SK-N-SH (cell line): ENCODE measurements at regions not wholly inside any gene's neighbourhood (a gene's known extent, or its start where the extent isn't known, plus 50 kb on each side); places are given as distances from the start of the nearest gene placed in this dataset.

Experiments used
- CTCF ChIA-PET: fragments of 300-600, 350-600 bp; formaldehyde crosslinking; extraction: SDS; loops from one replicate; lab custom pipeline; 2021; lab: Yijun Ruan, JAX
- POLR2A ChIA-PET: fragments of 350-600 bp; sonication (Branson Sonifier 250); formaldehyde crosslinking; extraction: SDS; loops from one replicate; lab custom pipeline; 2020; ENCODE audit warnings: antibody characterized with exemption, inconsistent platforms; lab: Yijun Ruan, JAX
- DNase-seq: peaks from one replicate; pipeline ENCODE4 v3.0.0; 2012
- H2AFZ ChIP-seq: fragments of 200-600 bp; sonication (generic); 2 replicates; pipeline ENCODE4 v1.8.1; 2016; ENCODE audit warnings: antibody characterized with exemption, mild to moderate bottlenecking, low read depth
- H3F3A ChIP-seq: fragments of 200-600 bp; sonication (generic); replicated peaks from 2 replicates; pipeline ENCODE3; 2016; ENCODE audit warnings: antibody characterized with exemption, mild to moderate bottlenecking; ENCODE audit not compliant: insufficient read depth
- H3K27ac ChIP-seq, 2 experiments: fragments of 200-500 bp in 1 of 2; fragments of 200-600 bp in 1 of 2; sonication (Bioruptor generic) in 1 of 2; sonication (generic), shearing (Covaris generic) in 1 of 2; 2 replicates each; pipeline versions ENCODE4 v1.5.1 to v1.6.1; 2014 to 2016; ENCODE audit warnings: low read depth in 2 of 2, inconsistent platforms in 1 of 2, low read length in 1 of 2, mild to moderate bottlenecking in 1 of 2, mixed read lengths in 1 of 2
- H3K27me3 ChIP-seq: fragments of 200-600 bp; sonication (generic), shearing (Covaris generic); 2 replicates; pipeline ENCODE4 v1.6.1; 2016; ENCODE audit warnings: mixed run types; ENCODE audit not compliant: insufficient read depth
- H3K36me3 ChIP-seq, 2 experiments: fragments of 200-500 bp in 1 of 2; fragments of 200-600 bp in 1 of 2; sonication (Bioruptor generic) in 1 of 2; sonication (generic) in 1 of 2; replicated peaks in 1 of 2; 2 replicates each; pipeline versions ENCODE3 to v1.5.1; 2014 to 2016; ENCODE audit warnings: low read length in 1 of 2, mild to moderate bottlenecking in 1 of 2; ENCODE audit not compliant: insufficient read depth in 2 of 2, control insufficient read depth in 1 of 2
- H3K4me1 ChIP-seq, 2 experiments: fragments of 200-500 bp in 1 of 2; fragments of 200-600 bp in 1 of 2; sonication (Bioruptor generic) in 1 of 2; sonication (generic), shearing (Covaris generic) in 1 of 2; 2 replicates each; pipeline versions ENCODE4 v1.5.1 to v1.6.1; 2014 to 2016; ENCODE audit warnings: low read depth in 1 of 2, low read length in 1 of 2, mixed run types in 1 of 2; ENCODE audit not compliant: insufficient read depth in 2 of 2, control insufficient read depth in 1 of 2
- H3K4me2 ChIP-seq: fragments of 200-600 bp; sonication (generic), shearing (Covaris generic); 2 replicates; pipeline ENCODE4 v1.6.1; 2017; ENCODE audit warnings: mixed run types
- H3K4me3 ChIP-seq, 2 experiments: fragments of 200-500 bp in 1 of 2; fragments of 200-600 bp in 1 of 2; sonication (Bioruptor generic) in 1 of 2; sonication (generic), shearing (Covaris generic) in 1 of 2; 2 replicates each; pipeline versions ENCODE4 v1.5.1 to v1.8.1; 2014 to 2016; ENCODE audit warnings: low read depth in 2 of 2, inconsistent platforms in 1 of 2, low read length in 1 of 2, mild to moderate bottlenecking in 1 of 2, mixed read lengths in 1 of 2, moderate library complexity in 1 of 2
- H3K79me2 ChIP-seq: fragments of 200-600 bp; sonication (generic); 2 replicates; pipeline ENCODE4 v1.8.1; 2017; ENCODE audit warnings: mild to moderate bottlenecking; ENCODE audit not compliant: insufficient read depth
- H3K9ac ChIP-seq: fragments of 200-600 bp; sonication (generic); 2 replicates; pipeline ENCODE4 v1.6.1; 2017; ENCODE audit warnings: mixed run types
- H3K9me2 ChIP-seq: fragments of 200-600 bp; sonication (generic); 2 replicates; pipeline ENCODE4 v1.6.1; 2017; ENCODE audit warnings: mixed run types
- H3K9me3 ChIP-seq: fragments of 200-600 bp; sonication (generic); 2 replicates; pipeline ENCODE4 v1.6.1; 2017; ENCODE audit warnings: mixed run types, mild to moderate bottlenecking, moderate library complexity
- H4K20me1 ChIP-seq: fragments of 200-600 bp; sonication (generic); 2 replicates; pipeline ENCODE4 v1.6.1; 2017; ENCODE audit warnings: mild to moderate bottlenecking, mixed run types; ENCODE audit not compliant: insufficient read depth
- CTCF ChIP-seq: fragments of 200-600 bp; sonication (generic); IDR thresholded peaks from 2 replicates; pipeline ENCODE4 v1.6.1; 2017; ENCODE audit warnings: antibody characterized with exemption, mild to moderate bottlenecking, moderate library complexity
- FOSL2 ChIP-seq: IDR thresholded peaks from 2 replicates; pipeline ENCODE4 v1.4.0; 2012; ENCODE audit warnings: low read depth, mild to moderate bottlenecking, moderate library complexity, borderline replicate concordance
- FOXJ3 ChIP-seq: sonication (generic); formaldehyde crosslinking; IDR thresholded peaks from 2 replicates; pipeline ENCODE4 v1.5.1; 2020; ENCODE audit warnings: mild to moderate bottlenecking, missing genetic modification reagents
- IRF3 ChIP-seq: fragments of 150-350 bp; IDR thresholded peaks from 2 replicates; pipeline ENCODE4 v1.6.1; 2016; ENCODE audit warnings: mild to moderate bottlenecking, low read depth, low read length
- NFIC ChIP-seq: IDR thresholded peaks from 2 replicates; pipeline ENCODE4 v1.4.0; 2012; ENCODE audit warnings: borderline replicate concordance
- PBX3 ChIP-seq: IDR thresholded peaks from 2 replicates; pipeline ENCODE4; 2012
- POLR2AphosphoS5 ChIP-seq: IDR thresholded peaks from 2 replicates; pipeline ENCODE4 v1.6.1; 2012; ENCODE audit warnings: low read depth, low read length
- RFX5 ChIP-seq: IDR thresholded peaks from 2 replicates; pipeline ENCODE4 v1.6.1; 2012; ENCODE audit warnings: mild to moderate bottlenecking, improper control_type of control experiment, low read length
- TAF1 ChIP-seq: IDR thresholded peaks from 2 replicates; pipeline ENCODE4 v1.6.1; 2012; ENCODE audit warnings: low read depth, mild to moderate bottlenecking, low read length, moderate library complexity, borderline replicate concordance
- TEAD4 ChIP-seq: IDR thresholded peaks from 2 replicates; pipeline ENCODE4 v1.4.0; 2012; ENCODE audit warnings: mild to moderate bottlenecking, borderline replicate concordance; ENCODE audit not compliant: insufficient read depth
- WGBS: methylation state at CpG from one replicate; pipeline ENCODE4 v1.1.6; 2017; ENCODE audit warnings: low lambda C conversion rate; 5-methylcytosine and 5-hydroxymethylcytosine counted together
- TF ChIP-seq, protein P1 (sequence below): IDR thresholded peaks from 2 replicates; pipeline ENCODE4 v1.4.0; 2012; ENCODE audit warnings: low read depth, borderline replicate concordance

- no peaks in the 10 kb centered on the region for H3K36me3 ChIP-seq
- no peak overlapping the region for H2AFZ ChIP-seq
- no peaks in the 10 kb centered on the region for H4K20me1 ChIP-seq
- H3K9me3 ChIP-seq, result no peaks in the 10 kb centered on the region
- H3K27ac ChIP-seq, result no peak overlapping the region
- H3K9ac ChIP-seq, result no peak overlapping the region
- no peaks in the 10 kb centered on the region for H3K9me2 ChIP-seq
- no peaks in the 10 kb centered on the region for H3K27me3 ChIP-seq
- TF ChIP-seq FOSL2 (no peak), POLR2AphosphoS5 (no peak), PBX3 (no peak), CTCF (no peak), FOXJ3 (CRISPR knock-in tag) (no peak), TEAD4 (no peak), NFIC (no peak), TAF1 (no peak)
- TF ChIP-seq, protein P1, sequence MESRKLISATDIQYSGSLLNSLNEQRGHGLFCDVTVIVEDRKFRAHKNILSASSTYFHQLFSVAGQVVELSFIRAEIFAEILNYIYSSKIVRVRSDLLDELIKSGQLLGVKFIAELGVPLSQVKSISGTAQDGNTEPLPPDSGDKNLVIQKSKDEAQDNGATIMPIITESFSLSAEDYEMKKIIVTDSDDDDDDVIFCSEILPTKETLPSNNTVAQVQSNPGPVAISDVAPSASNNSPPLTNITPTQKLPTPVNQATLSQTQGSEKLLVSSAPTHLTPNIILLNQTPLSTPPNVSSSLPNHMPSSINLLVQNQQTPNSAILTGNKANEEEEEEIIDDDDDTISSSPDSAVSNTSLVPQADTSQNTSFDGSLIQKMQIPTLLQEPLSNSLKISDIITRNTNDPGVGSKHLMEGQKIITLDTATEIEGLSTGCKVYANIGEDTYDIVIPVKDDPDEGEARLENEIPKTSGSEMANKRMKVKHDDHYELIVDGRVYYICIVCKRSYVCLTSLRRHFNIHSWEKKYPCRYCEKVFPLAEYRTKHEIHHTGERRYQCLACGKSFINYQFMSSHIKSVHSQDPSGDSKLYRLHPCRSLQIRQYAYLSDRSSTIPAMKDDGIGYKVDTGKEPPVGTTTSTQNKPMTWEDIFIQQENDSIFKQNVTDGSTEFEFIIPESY, result no peak
- CTCF ChIA-PET, result no interaction called here
- no peaks in the 10 kb centered on the region for H3K4me1 ChIP-seq
- 48% methylated on average over 5 of the region's 5 CpGs for WGBS
- DNase-seq, result no peak
- H3K4me3 ChIP-seq, result no peak overlapping the region
- H3K79me2 ChIP-seq, result no peaks in the 10 kb centered on the region
- no peaks in the 10 kb centered on the region for H3F3A ChIP-seq
- H3K4me2 ChIP-seq, result no peak overlapping the region
- POLR2A ChIA-PET, result no interaction called here
These were observed 67.9 kb upstream of the MAP3K7 start for GRCh38 chr6:90654806-90655205.

DNA sequence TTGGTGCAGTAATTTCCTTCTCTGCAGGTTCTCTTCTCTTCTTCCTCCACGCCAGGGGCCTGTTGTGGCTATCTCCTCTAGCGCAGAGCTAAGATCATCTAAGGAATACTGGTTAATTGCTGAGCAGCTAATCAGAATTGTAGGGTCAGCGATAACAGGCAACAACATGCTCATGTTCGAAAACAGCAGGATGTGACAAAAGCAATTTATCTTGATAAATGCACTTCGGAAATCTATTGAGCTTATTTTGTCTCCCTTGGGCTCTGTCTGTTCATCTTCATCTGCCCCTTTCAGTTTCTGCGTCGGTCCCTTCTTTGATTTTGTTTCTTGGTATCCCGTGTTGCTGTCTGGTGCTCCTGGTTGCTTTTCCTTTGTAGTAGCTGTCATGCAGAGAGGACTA is 67.3 kb upstream of the MAP3K7 start:
- no peak overlapping the region for H2AFZ ChIP-seq
- H4K20me1 ChIP-seq, result no peaks in the 10 kb centered on the region
- H3K9me2 ChIP-seq, result no peaks in the 10 kb centered on the region
- no peaks in the 10 kb centered on the region for H3K36me3 ChIP-seq
- CTCF ChIA-PET, result interaction anchor here (1.5 kb wide), 1 partner anchor 15 kb away, joined by 3 read pairs; no protein-coding TSS in a partner anchor
- no peaks in the 10 kb centered on the region for H3K9me3 ChIP-seq
- no peak for TF ChIP-seq IRF3
- no peak for TF ChIP-seq RFX5
- TF ChIP-seq, all 33 proteins: peak for 0
- Histone ChIP-seq H3K4me1 (no peaks in the 10 kb centered on the region), H3K27me3 (no peaks in the 10 kb centered on the region), H3K9ac (no peak overlapping the region), H3K79me2 (no peaks in the 10 kb centered on the region), H3K4me3 (no peak overlapping the region), H3F3A (no peaks in the 10 kb centered on the region), H3K27ac (no peak overlapping the region), H3K4me2 (no peak overlapping the region)
- POLR2A ChIA-PET, result no interaction called here
- DNase-seq, result no peak
- 17% methylated on average over 8 of the region's 8 CpGs for WGBS
